OCI-LY7 (cell line): ENCODE measurements at regions not wholly inside any gene's neighbourhood (a gene's known extent, or its start where the extent isn't known, plus 50 kb on each side); places are given as distances from the start of the nearest gene placed in this dataset.

Experiments
- BruUV-seq: library from RNA; stranded (reverse); fragments of 400-500 nt; replicated peaks from 2 replicates; lab custom pipeline; 2021; lab: Mats Ljungman, UMichigan
- CTCF ChIA-PET: fragments of 300-600 bp; sonication (Branson Sonifier 250); formaldehyde crosslinking; loops from one replicate; lab custom pipeline; 2022; ENCODE audit warnings: antibody characterized with exemption; ENCODE audit not compliant: unreplicated experiment; lab: Charles Lee
- POLR2A ChIA-PET: fragments of 300-600 bp; sonication (Branson Sonifier 250); formaldehyde crosslinking; loops from one replicate; lab custom pipeline; 2022; ENCODE audit warnings: antibody characterized with exemption; lab: Charles Lee
- DNase-seq: peaks from one replicate; pipeline ENCODE4 v3.0.0-alpha.2; 2015; ENCODE audit warnings: low spot score
- H2AFZ ChIP-seq: fragments of 200-600 bp; sonication (generic), shearing (Covaris generic); 2 replicates; pipeline ENCODE4 v1.6.1; 2014; ENCODE audit warnings: mild to moderate bottlenecking, antibody characterized with exemption, low read length, moderate library complexity
- H3K27ac ChIP-seq: fragments of 200-600 bp; sonication (generic); 2 replicates; pipeline ENCODE4 v1.5.1; 2014; ENCODE audit warnings: mixed run types, low read depth, mild to moderate bottlenecking, moderate library complexity, low read length, inconsistent platforms; ENCODE audit not compliant: poor library complexity, severe bottlenecking
- H3K36me3 ChIP-seq: fragments of 200-600 bp; sonication (generic); 2 replicates; pipeline ENCODE4 v1.6.1; 2014; ENCODE audit warnings: mild to moderate bottlenecking, antibody characterized with exemption, low read length, moderate library complexity, mixed read lengths; ENCODE audit not compliant: insufficient read depth
- H3K4me1 ChIP-seq: fragments of 200-600 bp; sonication (generic); 2 replicates; pipeline ENCODE4 v1.5.1; 2014; ENCODE audit warnings: mild to moderate bottlenecking, low read length; ENCODE audit not compliant: insufficient read depth, poor library complexity, severe bottlenecking
- H3K4me2 ChIP-seq: fragments of 200-600 bp; sonication (generic); 2 replicates; pipeline ENCODE4 v1.6.1; 2014; ENCODE audit warnings: mild to moderate bottlenecking, low read length
- H3K4me3 ChIP-seq: fragments of 200-600 bp; sonication (generic); 2 replicates; pipeline ENCODE4 v1.5.1; 2014; ENCODE audit warnings: mild to moderate bottlenecking, low read depth, low read length; ENCODE audit not compliant: poor library complexity, severe bottlenecking
- H3K79me2 ChIP-seq: fragments of 200-600 bp; sonication (generic); 2 replicates; pipeline ENCODE4 v1.6.1; 2016; ENCODE audit warnings: low read depth, mild to moderate bottlenecking, low read length, moderate library complexity, mixed read lengths; ENCODE audit not compliant: insufficient read depth
- H3K9me2 ChIP-seq: fragments of 200-600 bp; sonication (generic); 2 replicates; pipeline ENCODE4 v1.6.1; 2016; ENCODE audit warnings: mild to moderate bottlenecking, low read length, mixed read lengths; ENCODE audit not compliant: insufficient read depth
- H3K9me3 ChIP-seq: fragments of 200-600 bp; sonication (generic); 2 replicates; pipeline ENCODE4 v1.6.1; 2014; ENCODE audit warnings: mild to moderate bottlenecking, mixed run types, low read length, mixed read lengths
- H4K20me1 ChIP-seq: fragments of 200-600 bp; sonication (generic); 2 replicates; pipeline ENCODE4 v1.6.1; 2014; ENCODE audit warnings: mild to moderate bottlenecking, antibody characterized with exemption, low read length, moderate library complexity, mixed read lengths; ENCODE audit not compliant: insufficient read depth
- EZH2phosphoT487 ChIP-seq: fragments of 200-600 bp; sonication (generic); IDR thresholded peaks from 2 replicates; pipeline ENCODE4 v1.6.1; 2018; ENCODE audit warnings: low read depth, borderline replicate concordance, mild to moderate bottlenecking, mixed run types, antibody characterized with exemption, low read length, moderate library complexity, mixed read lengths
- intact Hi-C: fragments of 100-400 bp; cut with micrococcal nuclease; formaldehyde crosslinking; loops from one replicate; pipeline ENCODE4 v1.10.0; 2022; ENCODE audit not compliant: unreplicated experiment
- TF ChIP-seq, protein P1 (sequence below): fragments of 200-600 bp; sonication (generic); conservative IDR thresholded peaks from 2 replicates; pipeline ENCODE4 v1.5.1; 2014; ENCODE audit warnings: mild to moderate bottlenecking, antibody characterized with exemption, low read length, moderate library complexity, mixed read lengths

GRCh38 chr1:90809996-90810395, 92.9 kb upstream of the BARHL2 start:
- Histone ChIP-seq H4K20me1 (no peaks in the 10 kb centered on the region), H3K36me3 (no peaks in the 10 kb centered on the region), H3K4me1 (no peaks in the 10 kb centered on the region), H3K4me2 (no peak overlapping the region), H3K4me3 (no peak overlapping the region), H3K27ac (no peak overlapping the region), H3K79me2 (no peaks in the 10 kb centered on the region), H2AFZ (no peak overlapping the region), H3K9me3 (no peaks in the 10 kb centered on the region), H3K9me2 (no peaks in the 10 kb centered on the region)
- ChIA-PET CTCF (no interaction called here), POLR2A (no interaction called here)
- BruUV-seq, result no TSS peak
- TF ChIP-seq, protein P1, sequence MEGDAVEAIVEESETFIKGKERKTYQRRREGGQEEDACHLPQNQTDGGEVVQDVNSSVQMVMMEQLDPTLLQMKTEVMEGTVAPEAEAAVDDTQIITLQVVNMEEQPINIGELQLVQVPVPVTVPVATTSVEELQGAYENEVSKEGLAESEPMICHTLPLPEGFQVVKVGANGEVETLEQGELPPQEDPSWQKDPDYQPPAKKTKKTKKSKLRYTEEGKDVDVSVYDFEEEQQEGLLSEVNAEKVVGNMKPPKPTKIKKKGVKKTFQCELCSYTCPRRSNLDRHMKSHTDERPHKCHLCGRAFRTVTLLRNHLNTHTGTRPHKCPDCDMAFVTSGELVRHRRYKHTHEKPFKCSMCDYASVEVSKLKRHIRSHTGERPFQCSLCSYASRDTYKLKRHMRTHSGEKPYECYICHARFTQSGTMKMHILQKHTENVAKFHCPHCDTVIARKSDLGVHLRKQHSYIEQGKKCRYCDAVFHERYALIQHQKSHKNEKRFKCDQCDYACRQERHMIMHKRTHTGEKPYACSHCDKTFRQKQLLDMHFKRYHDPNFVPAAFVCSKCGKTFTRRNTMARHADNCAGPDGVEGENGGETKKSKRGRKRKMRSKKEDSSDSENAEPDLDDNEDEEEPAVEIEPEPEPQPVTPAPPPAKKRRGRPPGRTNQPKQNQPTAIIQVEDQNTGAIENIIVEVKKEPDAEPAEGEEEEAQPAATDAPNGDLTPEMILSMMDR, result no peak
- no peak for TF ChIP-seq EZH2phosphoT487
- intact Hi-C loops, result no loop called here
- no peak for DNase-seq

- H3K9me2 ChIP-seq, result no peaks in the 10 kb centered on the region
- H4K20me1 ChIP-seq, result no peaks in the 10 kb centered on the region
- no peak overlapping the region for H3K27ac ChIP-seq
- no peaks in the 10 kb centered on the region for H3K36me3 ChIP-seq
- no TSS peak for BruUV-seq
- no peaks in the 10 kb centered on the region for H3K9me3 ChIP-seq
- intact Hi-C loops, result no loop called here
- H3K79me2 ChIP-seq, result no peaks in the 10 kb centered on the region
- no peak overlapping the region for H2AFZ ChIP-seq
- ChIA-PET CTCF (no interaction called here), POLR2A (no interaction called here)
- H3K4me3 ChIP-seq, result no peak overlapping the region
- H3K4me1 ChIP-seq, result no peaks in the 10 kb centered on the region
- no peak for TF ChIP-seq EZH2phosphoT487
- TF ChIP-seq, protein P1, result no peak
- DNase-seq, result no peak
- no peak overlapping the region for H3K4me2 ChIP-seq
Measured at GRCh38 chr1:90809093-90809492, 92.0 kb upstream of the BARHL2 start.

- CTCF ChIA-PET, result no interaction called here
Measured at GRCh38 chr1:90807329-90807728, 90.2 kb upstream of the BARHL2 start.

More at GRCh38 chr1:90807329-90807728, 90.2 kb upstream of the BARHL2 start:
- H3K4me3 ChIP-seq, result no peak overlapping the region
- intact Hi-C loops, result no loop called here
- H3K36me3 ChIP-seq, result no peaks in the 10 kb centered on the region
- TF ChIP-seq, protein P1, result no peak
- TF ChIP-seq EZH2phosphoT487, result no peak
- no TSS peak for BruUV-seq
- no peaks in the 10 kb centered on the region for H3K79me2 ChIP-seq
- POLR2A ChIA-PET, result interaction anchor here (0.7 to 1.0 kb wide), 2 partner anchors 270 to 1056 kb away, joined by 3 read pairs; no protein-coding TSS in a partner anchor
- no peak overlapping the region for H3K27ac ChIP-seq
- no peak overlapping the region for H2AFZ ChIP-seq
- no peaks in the 10 kb centered on the region for H4K20me1 ChIP-seq
- no peaks in the 10 kb centered on the region for H3K9me3 ChIP-seq
- no peak for DNase-seq
- no peaks in the 10 kb centered on the region for H3K4me1 ChIP-seq
- H3K9me2 ChIP-seq, result no peaks in the 10 kb centered on the region
- H3K4me2 ChIP-seq, result no peak overlapping the region
